ENCODE measurements at regions not wholly inside any gene's neighbourhood (a gene's known extent, or its start where the extent isn't known, plus 50 kb on each side); places are given as distances from the start of the nearest gene placed in this dataset.

DNA sequence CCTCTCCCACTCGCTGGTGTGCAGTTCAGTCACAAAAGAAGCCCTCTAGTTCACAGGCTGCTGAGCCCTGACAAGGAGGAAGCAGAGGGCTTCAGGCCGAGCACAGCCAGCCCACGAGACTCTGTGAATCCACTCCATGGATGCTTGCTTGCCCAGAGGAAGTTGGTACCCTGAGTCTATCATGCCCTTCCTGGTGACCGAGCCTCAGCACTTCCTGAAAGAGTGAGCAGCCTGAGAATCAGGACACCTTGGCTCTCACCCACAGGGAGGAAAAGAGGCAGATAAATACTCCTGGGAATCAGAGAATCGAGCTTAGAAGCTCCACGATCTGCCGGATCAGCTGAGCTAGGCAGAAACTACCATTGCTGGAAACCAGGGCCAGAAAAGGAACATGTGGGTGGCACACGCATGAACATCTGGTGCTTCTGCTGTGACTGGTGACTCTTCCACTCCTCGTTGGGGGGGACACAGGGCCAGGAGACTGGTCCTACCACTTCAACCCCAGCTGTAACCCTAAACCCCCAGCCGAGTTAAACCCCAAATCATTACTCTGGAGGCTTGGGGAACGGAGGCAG, 376.3 kb upstream of the CAMK1G start:
- no peak for DNase-seq

DNA sequence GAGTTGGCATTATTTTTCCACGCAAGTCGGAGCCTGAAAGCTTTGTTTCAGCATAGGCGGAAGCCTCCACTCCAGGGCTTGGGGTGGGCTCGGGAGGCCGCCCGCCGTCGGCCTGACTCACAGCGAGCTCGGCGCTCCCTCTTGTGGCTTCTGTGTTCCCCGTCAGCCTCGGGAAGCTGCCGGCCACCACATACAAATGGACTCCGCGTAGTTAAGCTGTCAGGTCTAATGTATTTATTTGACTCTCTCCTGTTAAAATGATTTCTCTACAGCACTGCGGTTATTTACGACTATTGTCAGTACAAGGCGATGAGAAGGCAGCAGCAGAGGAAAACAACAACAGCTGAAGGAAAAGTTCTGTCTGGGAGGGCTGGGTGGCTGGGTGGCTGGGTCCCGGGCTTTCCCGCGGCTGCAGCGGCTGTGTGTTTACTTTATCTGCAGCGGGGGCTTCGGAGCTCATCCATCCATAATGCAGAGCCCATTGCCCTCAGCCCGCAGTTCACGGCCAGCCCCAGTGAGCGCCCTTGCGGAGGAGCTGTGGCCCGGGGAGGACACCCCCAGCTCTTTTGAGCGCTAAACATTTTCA, 375.7 kb upstream of the CAMK1G start:
- DNase-seq: peak; percentile 23

DNA sequence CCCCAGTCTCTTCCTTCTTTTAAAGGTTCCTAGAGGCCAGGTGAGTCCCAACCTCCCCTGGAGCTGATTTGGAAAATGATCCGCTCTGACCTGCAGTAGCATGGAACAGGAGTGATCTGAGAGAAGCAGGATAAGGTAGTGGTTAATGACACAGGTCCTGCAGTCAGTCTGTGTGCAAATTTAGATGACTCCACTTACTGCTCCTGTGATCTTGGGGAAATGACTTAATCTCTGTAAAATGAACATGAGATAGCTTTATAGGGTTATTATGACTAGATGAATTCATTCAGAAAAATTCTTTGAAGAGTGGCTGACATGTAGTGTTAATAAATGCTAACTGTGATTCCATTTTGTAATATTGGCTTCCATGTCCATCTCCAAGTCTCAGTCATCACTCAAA, 374.9 kb upstream of the CAMK1G start:
- DNase-seq: no peak

- DNase-seq: no peak
Observed at GRCh38 chr1:209213989-209214388, 369.5 kb upstream of the CAMK1G start.

GRCh38 chr1:209215826-209216225, 367.7 kb upstream of the CAMK1G start:
- DNase-seq: no peak

DNA sequence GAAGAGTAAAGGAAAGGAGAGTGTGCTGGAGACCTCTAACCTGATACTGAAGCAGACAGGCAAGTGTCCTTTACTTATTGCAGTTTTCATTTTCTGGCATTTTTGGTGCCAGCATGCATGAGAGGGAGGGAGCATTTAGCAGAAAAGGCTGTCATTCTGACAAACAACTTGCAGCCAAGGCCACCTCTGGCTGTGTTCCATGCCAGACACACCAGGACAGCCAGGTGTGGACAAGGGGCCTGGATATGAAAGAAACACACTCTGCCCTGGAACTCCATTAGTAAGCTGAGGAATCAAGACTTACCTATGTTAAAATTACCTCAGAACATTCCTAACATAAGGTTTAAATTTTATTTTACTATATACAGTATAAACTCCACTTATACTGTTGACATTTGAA, 365.4 kb upstream of the CAMK1G start:
- no peak for DNase-seq

- DNase-seq: no peak
Observed at GRCh38 chr1:209218981-209219380, 364.5 kb upstream of the CAMK1G start.

DNA sequence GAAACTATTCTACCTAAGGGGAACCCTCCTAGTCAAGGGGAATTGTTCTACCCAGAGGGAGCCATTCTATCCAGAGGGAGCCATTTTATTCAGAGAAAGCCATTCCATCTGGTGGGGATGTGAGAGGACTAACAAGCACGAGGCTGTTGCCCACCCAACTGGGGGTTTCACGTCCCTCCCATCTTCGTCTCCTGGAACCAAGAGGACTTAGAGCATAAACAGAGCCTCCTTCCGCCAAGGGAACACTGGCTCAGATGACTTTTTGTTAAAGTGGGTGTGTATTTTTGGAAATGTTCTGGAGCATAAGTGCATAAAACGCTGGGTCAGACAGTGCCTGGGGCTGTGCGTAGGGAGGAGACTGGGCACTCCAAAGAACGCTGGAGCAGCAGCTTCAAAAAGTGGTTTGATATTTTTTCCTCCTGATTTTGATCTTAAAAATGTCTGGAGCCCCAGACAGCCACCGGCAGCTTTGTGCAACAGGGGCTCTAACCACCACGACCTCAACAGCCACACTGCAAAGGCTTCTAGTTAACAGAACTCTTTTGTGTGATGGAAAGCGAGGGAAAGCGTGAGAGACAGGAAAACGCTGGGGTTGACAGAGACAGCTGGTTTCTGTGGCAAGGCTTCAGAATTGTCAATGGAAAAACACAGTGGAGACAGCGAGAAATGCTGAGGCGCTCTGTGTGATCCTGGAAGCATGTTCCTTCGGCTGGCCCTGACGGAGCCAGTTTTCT, 363.6 kb upstream of the CAMK1G start:
- DNase-seq: no peak

- no peak for DNase-seq
Observed at GRCh38 chr1:209222826-209223225, 360.7 kb upstream of the CAMK1G start.

- no peak for DNase-seq
Observed at GRCh38 chr1:209223791-209224190, 359.7 kb upstream of the CAMK1G start.

DNA sequence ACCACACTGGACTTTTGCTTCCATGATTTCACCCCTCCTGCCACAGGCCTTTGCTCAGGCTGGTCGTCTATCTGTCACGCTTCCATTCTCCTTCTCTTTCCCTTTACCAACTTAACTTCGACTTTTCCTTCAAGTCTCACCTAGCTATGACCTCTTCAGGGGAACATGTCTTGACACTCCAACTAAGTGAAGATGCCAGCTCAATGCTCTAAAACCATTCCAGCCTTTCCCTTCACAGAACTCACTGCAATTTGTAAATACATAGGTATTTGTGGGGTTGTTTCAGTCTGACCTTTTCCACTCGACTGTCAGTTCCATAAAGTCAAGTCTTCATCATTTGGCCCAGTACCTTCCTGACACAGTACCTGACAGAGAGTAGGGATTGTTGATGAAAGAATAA, 358.6 kb upstream of the CAMK1G start:
- no peak for DNase-seq

DNA sequence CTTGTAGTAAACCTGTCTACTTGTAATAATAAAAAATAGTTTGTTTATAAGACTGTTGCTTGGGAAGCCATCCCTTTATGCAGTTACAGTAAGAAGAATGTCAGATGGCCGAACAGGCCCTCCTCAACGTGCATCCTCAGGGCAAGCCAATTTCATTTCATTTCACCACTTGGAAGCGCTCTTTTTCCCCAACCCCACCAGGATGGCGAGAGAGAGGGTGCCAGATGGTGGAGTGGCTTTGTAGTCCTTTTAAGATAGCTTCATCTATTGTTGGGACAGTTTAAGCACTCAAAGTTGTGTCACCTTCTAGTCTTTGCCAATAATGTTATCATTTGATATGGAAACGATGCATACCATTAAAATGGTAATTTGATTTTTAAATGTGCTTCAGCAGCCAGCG, 356.3 kb upstream of the CAMK1G start:
- DNase-seq: no peak

DNA sequence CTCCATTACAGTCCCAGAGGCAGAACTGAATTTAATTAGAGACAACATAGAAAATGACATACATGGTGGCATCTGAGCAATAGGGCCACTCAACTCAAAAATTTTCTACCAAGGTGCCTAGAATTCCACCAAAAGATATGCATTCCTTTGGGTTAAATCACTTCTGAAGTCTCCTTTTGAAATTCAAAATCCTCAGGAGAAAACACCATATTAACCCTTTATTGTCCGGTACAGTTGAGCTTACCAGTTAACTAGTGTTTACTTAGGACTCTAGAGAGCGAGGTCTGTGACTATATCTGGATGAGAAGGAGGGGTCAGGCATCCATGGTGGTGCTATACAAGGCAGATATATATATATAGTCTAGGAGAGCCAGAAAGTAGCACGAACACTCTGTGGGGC, 355.6 kb upstream of the CAMK1G start:
- no peak for DNase-seq

GRCh38 chr1:209229494-209230061, 353.9 kb upstream of the CAMK1G start:
- DNase-seq: no peak

- DNase-seq: no peak
Observed at GRCh38 chr1:209230314-209230713, 353.2 kb upstream of the CAMK1G start.

GRCh38 chr1:209231476-209232156, 351.9 kb upstream of the CAMK1G start:
- no peak for DNase-seq

DNA sequence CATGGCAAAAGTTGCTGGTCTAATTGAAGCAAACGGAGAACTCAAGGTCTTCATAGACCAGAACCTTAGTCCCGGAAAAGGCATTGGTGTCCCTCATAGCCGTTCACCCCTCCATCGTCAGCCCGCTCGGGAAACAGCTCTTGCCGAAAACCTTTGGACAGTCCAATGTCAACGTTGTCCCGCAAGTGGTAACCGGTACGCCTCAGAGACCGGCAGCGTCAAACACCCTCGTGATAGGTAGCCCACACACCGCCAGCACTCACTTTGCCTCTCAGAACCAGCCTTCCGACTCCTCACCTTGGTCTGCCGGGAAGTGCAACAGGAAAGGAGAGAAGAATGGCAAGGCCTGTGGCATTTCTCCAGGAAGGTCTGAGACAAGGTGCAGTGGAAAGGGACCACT, 351.3 kb upstream of the CAMK1G start:
- no peak for DNase-seq

GRCh38 chr1:209232759-209233158, 350.8 kb upstream of the CAMK1G start:
- DNase-seq: no peak

DNA sequence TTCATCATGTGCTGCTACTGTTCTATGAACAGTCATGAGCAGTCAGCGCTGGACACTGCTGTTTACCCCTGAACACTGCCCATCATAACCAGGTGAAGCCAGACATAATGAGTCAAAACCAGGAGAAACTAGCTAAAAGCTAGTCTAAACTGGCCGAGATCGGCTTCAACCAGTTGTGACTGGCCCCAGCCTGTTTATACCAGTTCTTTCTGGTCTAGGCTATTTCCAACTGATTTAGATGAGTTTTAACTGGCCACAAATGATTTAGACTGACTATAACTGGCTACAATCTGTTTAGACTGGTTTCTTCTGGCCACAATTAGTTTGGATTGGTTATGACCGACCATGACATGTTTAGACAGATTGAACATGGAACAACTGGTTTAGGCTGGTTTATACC, 348.3 kb upstream of the CAMK1G start:
- no peak for DNase-seq

DNA sequence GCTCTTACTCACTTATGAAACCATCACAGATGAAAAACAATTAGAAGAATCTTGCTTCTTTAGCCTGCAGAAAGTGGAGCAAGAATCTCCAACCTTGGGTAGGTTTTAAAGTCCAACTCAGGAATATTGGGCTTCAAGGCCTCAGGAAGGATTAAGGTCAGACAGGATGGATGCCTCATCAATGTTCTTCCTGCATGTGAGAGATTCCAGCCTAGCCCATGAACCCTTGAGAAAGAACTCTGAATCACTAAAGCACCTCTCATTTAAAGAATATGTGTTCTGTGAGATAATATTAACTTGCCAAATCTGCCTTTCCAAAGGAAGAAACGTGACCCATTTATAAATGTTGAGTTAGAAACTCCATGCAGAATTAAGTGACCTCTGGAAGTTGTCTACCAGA, 345.2 kb upstream of the CAMK1G start:
- no peak for DNase-seq

DNA sequence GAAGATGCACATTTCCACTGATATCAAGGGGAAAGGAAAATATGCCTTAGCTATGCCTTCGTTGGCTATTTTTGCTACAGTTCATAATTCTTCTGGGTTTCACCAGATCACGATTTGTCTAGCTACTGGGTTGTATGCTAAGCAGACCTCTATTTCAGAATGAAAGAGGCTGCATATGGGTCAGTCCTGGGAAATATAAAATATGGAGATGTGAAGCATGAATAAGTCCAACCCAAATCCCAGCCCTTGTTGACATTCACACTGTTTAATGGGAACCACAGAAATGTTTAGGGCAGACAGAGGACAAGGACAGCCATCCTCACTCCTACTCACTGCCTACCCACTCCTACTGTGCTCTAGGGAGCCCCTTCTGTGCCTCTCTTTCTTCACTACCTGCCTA, 343.2 kb upstream of the CAMK1G start:
- no peak for DNase-seq

DNA sequence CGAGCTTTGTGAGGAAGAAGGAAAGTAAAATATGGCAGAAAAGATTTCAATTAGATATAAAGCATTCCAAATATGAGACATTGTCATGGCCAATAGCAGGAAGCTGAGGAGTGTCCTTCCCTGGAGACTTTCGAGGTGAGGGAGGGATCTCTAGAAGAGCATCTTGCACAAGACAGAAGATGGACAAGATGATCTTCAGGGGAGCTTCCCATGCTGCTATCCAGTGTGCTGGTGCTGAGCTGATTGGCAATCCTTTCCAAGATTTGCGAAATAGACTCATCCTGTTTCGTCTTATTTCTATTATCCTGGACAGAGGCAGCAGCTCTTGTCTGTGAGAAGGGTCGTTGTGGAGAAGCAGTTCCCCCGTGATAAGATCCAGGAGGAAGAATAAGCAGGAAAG, 342.0 kb upstream of the CAMK1G start:
- no peak for DNase-seq

DNA sequence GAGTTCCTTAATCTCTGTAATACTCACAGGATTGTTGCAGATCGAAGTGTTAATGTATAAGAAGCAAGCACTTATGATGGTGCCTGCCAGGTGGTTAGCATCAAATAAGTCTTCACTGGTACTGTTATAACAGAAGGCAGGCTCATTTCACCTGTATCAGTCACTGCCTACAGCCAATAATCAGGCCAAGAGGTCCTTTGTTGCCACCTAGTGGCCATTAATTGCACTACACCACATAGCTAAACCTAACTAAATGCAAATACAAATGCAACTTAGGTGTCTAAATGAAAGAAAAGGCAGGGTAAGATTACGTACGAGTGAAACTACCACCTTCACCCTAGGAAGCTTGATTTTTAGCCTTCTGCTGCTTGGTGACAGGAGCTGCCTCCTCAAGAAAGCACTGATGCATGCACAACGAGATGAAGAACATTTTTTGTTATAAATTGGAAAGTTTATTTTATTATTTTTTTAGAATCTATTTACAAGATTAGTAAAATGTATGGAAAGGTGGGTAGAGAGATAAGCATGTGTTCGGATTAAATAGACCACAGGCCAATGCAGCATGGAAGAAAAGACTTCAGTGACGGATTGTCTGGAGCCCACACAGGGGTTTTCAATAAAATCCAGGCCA, 334.8 kb upstream of the CAMK1G start:
- peak; percentile 63 for DNase-seq
